NCI-H460 (cell line): ENCODE measurements at regions not wholly inside any gene's neighbourhood (a gene's known extent, or its start where the extent isn't known, plus 50 kb on each side); places are given as distances from the start of the nearest gene placed in this dataset.
A peak's percentile ranks its signal among the peaks of the same experiment; 100 is the strongest.

ENCODE experiments used
- DNase-seq: peaks from one replicate; pipeline ENCODE4 v3.0.0-alpha.2; 2016; ENCODE audit warnings: low read depth; ENCODE audit errors: extremely low read depth

DNA sequence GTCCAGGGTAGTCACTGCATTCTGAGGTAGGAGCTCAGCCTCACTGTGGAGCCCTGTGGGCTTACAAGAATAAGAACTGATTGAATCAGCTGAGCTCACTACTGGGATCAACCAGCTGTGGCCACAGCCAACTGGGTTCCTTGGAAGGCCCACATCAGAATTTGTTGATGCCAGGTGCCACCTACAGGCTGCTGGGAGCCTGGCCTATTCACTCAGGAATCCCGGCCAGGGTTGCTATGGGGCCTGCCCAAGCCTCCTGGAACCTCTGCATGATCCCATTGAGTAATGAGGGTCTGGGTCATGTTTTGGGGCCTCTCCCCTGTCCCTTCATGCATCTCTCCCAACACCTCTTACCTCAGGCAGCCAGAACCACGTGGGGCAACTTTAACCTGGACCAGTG is 53.9 kb upstream of the KIAA1210 start:
- DNase-seq = peak; percentile 17

- DNase-seq = no peak
Observed at GRCh38 chrX:119186194-119186593, 49.9 kb upstream of the PGRMC1 start.
